ENCODE measurements at regions not wholly inside any gene's neighbourhood (a gene's known extent, or its start where the extent isn't known, plus 50 kb on each side); places are given as distances from the start of the nearest gene placed in this dataset.
A peak's percentile ranks its signal among the peaks of the same experiment; 100 is the strongest.

DNA sequence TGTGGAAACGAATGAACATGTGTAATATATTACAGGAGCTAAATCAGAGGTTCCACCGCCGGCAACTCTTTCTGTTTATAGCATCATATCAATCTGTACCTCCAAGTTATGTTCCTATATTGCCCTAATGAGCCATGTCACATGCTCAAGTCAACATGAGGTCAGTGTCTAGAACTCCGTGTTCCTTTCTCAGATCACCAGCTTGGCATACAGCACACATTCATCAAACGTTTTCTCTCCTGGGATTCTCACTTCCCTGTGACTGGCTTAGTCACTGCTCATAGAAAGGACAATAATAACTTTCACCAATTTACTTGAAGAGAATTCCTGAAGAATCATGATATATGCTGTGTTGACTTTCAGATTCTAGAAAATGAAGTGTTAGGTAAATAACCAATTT lies 532.0 kb upstream of the SPANXN1 start:
- H3K27ac ChIP-seq, result no peak overlapping the region
- 42 to 60% methylated on average over 3 to 5 of the region's 5 CpGs for WGBS, 2 donors
- no peak for DNase-seq
- no peaks in the 10 kb centered on the region for H3K9me3 ChIP-seq
- H3K36me3 ChIP-seq (ENCODE audit: low read depth, missing control alignments), result no peaks in the 10 kb centered on the region
- intact Hi-C loops (cut with DNase I; ENCODE audit: low total_unique reads), result no loop called here
- TF ChIP-seq POLR2A (IDR thresholded peaks at IDR 0.05), result no peak
- TF ChIP-seq, protein P1, sequence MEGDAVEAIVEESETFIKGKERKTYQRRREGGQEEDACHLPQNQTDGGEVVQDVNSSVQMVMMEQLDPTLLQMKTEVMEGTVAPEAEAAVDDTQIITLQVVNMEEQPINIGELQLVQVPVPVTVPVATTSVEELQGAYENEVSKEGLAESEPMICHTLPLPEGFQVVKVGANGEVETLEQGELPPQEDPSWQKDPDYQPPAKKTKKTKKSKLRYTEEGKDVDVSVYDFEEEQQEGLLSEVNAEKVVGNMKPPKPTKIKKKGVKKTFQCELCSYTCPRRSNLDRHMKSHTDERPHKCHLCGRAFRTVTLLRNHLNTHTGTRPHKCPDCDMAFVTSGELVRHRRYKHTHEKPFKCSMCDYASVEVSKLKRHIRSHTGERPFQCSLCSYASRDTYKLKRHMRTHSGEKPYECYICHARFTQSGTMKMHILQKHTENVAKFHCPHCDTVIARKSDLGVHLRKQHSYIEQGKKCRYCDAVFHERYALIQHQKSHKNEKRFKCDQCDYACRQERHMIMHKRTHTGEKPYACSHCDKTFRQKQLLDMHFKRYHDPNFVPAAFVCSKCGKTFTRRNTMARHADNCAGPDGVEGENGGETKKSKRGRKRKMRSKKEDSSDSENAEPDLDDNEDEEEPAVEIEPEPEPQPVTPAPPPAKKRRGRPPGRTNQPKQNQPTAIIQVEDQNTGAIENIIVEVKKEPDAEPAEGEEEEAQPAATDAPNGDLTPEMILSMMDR (IDR thresholded peaks at IDR 0.05), result no peak
- no peak overlapping the region for H3K4me3 ChIP-seq
- H3K27me3 ChIP-seq, result no peaks in the 10 kb centered on the region
- H3K4me1 ChIP-seq, result no peaks in the 10 kb centered on the region

DNA sequence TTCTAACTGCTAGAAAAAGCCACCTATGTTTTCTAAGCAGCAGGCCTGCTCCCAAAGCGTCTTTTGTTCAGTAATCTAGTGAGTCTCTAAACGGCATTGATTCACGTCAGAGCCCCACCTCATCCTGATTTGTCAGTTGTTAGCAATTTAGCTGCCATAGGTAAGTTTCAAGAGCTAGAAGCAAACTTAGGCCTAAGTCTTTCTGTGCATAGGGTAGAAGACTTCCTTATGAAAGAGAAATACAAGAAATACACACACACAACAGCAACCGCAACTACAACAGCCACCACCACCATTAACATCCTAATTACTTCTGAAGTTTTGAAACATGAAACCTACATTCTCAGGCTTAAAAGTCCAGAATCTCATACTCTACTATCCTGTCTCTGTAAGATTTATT lies 531.1 kb upstream of the SPANXN1 start:
- no peaks in the 10 kb centered on the region for H3K9me3 ChIP-seq
- WGBS, 2 donors, result 57 to 62% methylated on average over 4 of the region's 4 CpGs
- intact Hi-C loops (cut with DNase I; ENCODE audit: low total_unique reads), result no loop called here

DNA sequence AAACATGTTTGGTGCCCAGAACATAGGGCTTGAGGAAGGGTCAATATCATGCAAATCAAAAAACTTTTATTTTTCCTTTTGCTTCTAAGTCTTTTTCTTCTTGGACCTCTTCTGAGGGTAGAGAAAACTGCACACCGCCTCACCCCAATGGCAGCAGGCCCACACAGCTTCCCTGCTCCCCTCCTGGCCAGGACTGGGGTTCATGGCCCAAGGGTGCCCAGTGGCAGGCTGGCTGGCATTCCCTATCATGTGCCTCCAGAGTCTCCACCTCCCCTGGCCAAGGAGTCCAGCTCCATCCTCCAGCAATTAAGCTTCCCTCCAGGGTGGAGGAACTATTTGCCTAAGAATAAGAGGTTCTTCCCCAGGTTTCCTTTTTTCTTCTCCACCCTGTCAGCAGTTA lies 529.6 kb upstream of the SPANXN1 start:
- Histone ChIP-seq H3K9me3 (no peaks in the 10 kb centered on the region), H3K27ac (no peak overlapping the region), H3K36me3 (ENCODE audit: low read depth, missing control alignments) (no peaks in the 10 kb centered on the region), H3K4me3 (no peak overlapping the region), H3K27me3 (no peaks in the 10 kb centered on the region), H3K4me1 (no peaks in the 10 kb centered on the region)
- 100% methylated on average over 1 of the region's 1 CpG; no CpG with 5 or more reads in 1 of the 2 donors for WGBS, 2 donors
- intact Hi-C loops (cut with DNase I; ENCODE audit: low total_unique reads), result no loop called here
- no peak for DNase-seq
- TF ChIP-seq, protein P1 (IDR thresholded peaks at IDR 0.05), result no peak
- TF ChIP-seq POLR2A (IDR thresholded peaks at IDR 0.05), result no peak

More for the DNA sequence above, 531.1 kb upstream of the SPANXN1 start:
- no peak for TF ChIP-seq POLR2A (IDR thresholded peaks at IDR 0.05)
- TF ChIP-seq, protein P1 (IDR thresholded peaks at IDR 0.05), result no peak
- Histone ChIP-seq H3K27me3 (no peaks in the 10 kb centered on the region), H3K27ac (no peak overlapping the region), H3K4me3 (no peak overlapping the region), H3K36me3 (ENCODE audit: low read depth, missing control alignments) (no peaks in the 10 kb centered on the region), H3K4me1 (no peaks in the 10 kb centered on the region)
- no peak for DNase-seq

DNA sequence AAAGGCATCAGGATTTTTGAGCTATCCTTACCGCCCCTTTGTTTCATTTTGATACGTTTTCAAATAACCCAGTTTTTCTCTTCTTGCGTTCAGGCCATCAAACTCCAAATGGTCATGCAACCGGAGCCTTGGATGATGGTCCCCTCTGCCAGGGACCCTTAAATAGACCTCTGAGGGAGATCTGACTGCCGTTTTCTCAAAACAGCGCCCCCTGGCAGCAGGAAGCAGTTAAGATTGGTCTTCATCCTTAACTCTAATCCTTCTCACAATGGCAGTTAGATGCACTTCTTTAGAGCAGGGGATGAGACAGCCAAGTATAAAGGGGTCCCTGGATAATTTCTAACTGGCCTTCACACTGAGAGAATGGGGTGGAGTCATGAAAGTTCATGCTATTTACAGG lies 525.0 kb upstream of the SPANXN1 start:
- Histone ChIP-seq H3K27me3 (no peaks in the 10 kb centered on the region), H3K9me3 (no peaks in the 10 kb centered on the region), H3K4me1 (no peaks in the 10 kb centered on the region), H3K27ac (no peak overlapping the region), H3K36me3 (ENCODE audit: low read depth, missing control alignments) (no peaks in the 10 kb centered on the region), H3K4me3 (no peak overlapping the region)
- 75 to 76% methylated on average over 4 to 6 of the region's 6 CpGs for WGBS, 2 donors
- TF ChIP-seq, protein P1 (IDR thresholded peaks at IDR 0.05), result no peak
- TF ChIP-seq POLR2A (IDR thresholded peaks at IDR 0.05), result no peak
- DNase-seq, result peak; percentile 14
- intact Hi-C loops (cut with DNase I; ENCODE audit: low total_unique reads), result no loop called here

DNA sequence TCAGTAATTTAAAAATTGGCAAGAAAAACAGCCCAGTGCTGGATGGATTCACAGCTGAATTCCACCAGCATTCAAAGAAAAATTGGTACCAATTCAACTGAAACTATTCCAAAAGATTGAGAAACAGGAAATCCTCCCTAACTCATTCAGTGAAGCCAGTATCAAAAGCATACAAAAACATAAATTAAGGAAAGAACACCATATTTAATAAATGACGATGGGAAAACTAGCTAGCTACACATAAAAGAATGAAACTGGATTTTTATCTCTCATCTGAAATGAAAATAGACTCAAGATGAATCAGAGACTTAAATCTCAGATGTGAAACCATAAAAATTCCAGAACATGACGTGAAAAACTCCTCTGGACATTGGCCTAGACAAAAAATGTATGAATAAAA lies 516.8 kb upstream of the SPANXN1 start:
- H3K27ac ChIP-seq, result no peak overlapping the region
- 28 to 50% methylated on average over 2 of the region's 2 CpGs for WGBS, 2 donors
- H3K4me3 ChIP-seq, result no peak overlapping the region
- H3K9me3 ChIP-seq, result no peaks in the 10 kb centered on the region
- intact Hi-C loops (cut with DNase I; ENCODE audit: low total_unique reads), result no loop called here
- H3K27me3 ChIP-seq, result no peaks in the 10 kb centered on the region
- no peak for TF ChIP-seq POLR2A (IDR thresholded peaks at IDR 0.05)
- TF ChIP-seq, protein P1 (IDR thresholded peaks at IDR 0.05), result no peak
- no peak for DNase-seq
- no peaks in the 10 kb centered on the region for H3K36me3 ChIP-seq (ENCODE audit: low read depth, missing control alignments)
- H3K4me1 ChIP-seq, result no peaks in the 10 kb centered on the region
